GM18519 (cell line): ENCODE measurements at regions not wholly inside any gene's neighbourhood (a gene's known extent, or its start where the extent isn't known, plus 50 kb on each side); places are given as distances from the start of the nearest gene placed in this dataset.

Experiments
- ATAC-seq: cut with Tn5 transposase; IDR thresholded peaks from one replicate; pipeline ENCODE4 v1.9.1; 2021; ENCODE audit warnings: mild to moderate bottlenecking, moderate library complexity; ENCODE audit not compliant: unreplicated experiment, low FRiP score

GRCh38 chr6:4563156-4563555, 213.0 kb upstream of the CDYL start:
- no peak for ATAC-seq

- ATAC-seq, result no peak
These were observed 214.3 kb upstream of the CDYL start for GRCh38 chr6:4561773-4562400.

GRCh38 chr6:4561078-4561435, 215.1 kb upstream of the CDYL start:
- no peak for ATAC-seq

- ATAC-seq, result no peak
These were observed 215.8 kb upstream of the CDYL start for GRCh38 chr6:4560221-4561077.

GRCh38 chr6:4559281-4559875, 216.8 kb upstream of the CDYL start:
- no peak for ATAC-seq

- no peak for ATAC-seq
These were observed 221.6 kb upstream of the CDYL start for GRCh38 chr6:4554645-4555044.

GRCh38 chr6:4553387-4553786, 222.8 kb upstream of the CDYL start:
- ATAC-seq, result no peak

- ATAC-seq, result no peak
These were observed 226.0 kb upstream of the CDYL start for GRCh38 chr6:4550227-4550597.

- ATAC-seq, result no peak
These were observed 226.5 kb upstream of the CDYL start for GRCh38 chr6:4549556-4550226.

- ATAC-seq, result no peak
These were observed 230.3 kb upstream of the CDYL start for GRCh38 chr6:4545893-4546292.

- no peak for ATAC-seq
These were observed 232.6 kb upstream of the CDYL start for GRCh38 chr6:4543596-4543995.

GRCh38 chr6:4533576-4533975, 242.6 kb upstream of the CDYL start:
- ATAC-seq, result no peak

- no peak for ATAC-seq
These were observed 244.8 kb upstream of the CDYL start for GRCh38 chr6:4531406-4531805.

GRCh38 chr6:4522453-4522852, 253.8 kb upstream of the CDYL start:
- ATAC-seq, result no peak

- no peak for ATAC-seq
These were observed 255.1 kb upstream of the CDYL start for GRCh38 chr6:4521070-4521469.

- ATAC-seq, result no peak
These were observed 257.7 kb upstream of the CDYL start for GRCh38 chr6:4518506-4518905.

- ATAC-seq, result no peak
These were observed 260.0 kb upstream of the CDYL start for GRCh38 chr6:4516206-4516605.

GRCh38 chr6:4513561-4513960, 262.6 kb upstream of the CDYL start:
- no peak for ATAC-seq

- no peak for ATAC-seq
These were observed 264.1 kb upstream of the CDYL start for GRCh38 chr6:4512051-4512471.

- no peak for ATAC-seq
These were observed 264.6 kb upstream of the CDYL start for GRCh38 chr6:4511641-4512020.

GRCh38 chr6:4510906-4511640, 265.1 kb upstream of the CDYL start:
- ATAC-seq, result no peak
